Retinal pigment epithelial cell (primary cell): ENCODE measurements at regions not wholly inside any gene's neighbourhood (a gene's known extent, or its start where the extent isn't known, plus 50 kb on each side); places are given as distances from the start of the nearest gene placed in this dataset.

Experiments used
- DNase-seq: peaks from one replicate; pipeline ENCODE4 v3.0.0-alpha.2; 2010; ENCODE audit warnings: low read depth
- H3K4me3 ChIP-seq: 2 replicates; pipeline ENCODE4 v1.5.1; 2011; ENCODE audit warnings: mild to moderate bottlenecking, low read length, control low read depth, moderate library complexity
- TF ChIP-seq, protein P1 (sequence below): conservative IDR thresholded peaks from 2 replicates; pipeline ENCODE4 v1.5.1; 2011; ENCODE audit warnings: low read depth, low read length, control low read depth, inconsistent platforms

DNA sequence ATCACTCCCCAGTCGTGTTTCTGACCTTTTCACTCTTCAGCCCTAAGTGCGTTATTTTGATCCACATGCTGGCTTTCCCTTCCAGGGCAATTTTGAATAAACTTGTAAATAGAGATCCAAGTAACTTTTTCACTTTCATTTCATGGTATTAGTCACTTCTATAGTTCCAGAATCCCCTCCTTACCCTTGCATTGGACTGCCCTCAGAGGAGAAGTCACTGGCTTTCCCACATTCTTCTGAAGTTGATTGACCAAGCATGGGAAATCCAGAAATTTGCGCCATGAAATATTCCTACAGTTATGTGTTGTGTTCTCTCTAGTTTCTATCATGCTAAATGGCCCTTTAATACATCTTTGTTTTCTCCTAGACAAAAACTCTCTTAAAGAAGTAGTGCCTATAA lies 177.3 kb upstream of the GORAB start:
- DNase-seq: no peak
- TF ChIP-seq, protein P1, sequence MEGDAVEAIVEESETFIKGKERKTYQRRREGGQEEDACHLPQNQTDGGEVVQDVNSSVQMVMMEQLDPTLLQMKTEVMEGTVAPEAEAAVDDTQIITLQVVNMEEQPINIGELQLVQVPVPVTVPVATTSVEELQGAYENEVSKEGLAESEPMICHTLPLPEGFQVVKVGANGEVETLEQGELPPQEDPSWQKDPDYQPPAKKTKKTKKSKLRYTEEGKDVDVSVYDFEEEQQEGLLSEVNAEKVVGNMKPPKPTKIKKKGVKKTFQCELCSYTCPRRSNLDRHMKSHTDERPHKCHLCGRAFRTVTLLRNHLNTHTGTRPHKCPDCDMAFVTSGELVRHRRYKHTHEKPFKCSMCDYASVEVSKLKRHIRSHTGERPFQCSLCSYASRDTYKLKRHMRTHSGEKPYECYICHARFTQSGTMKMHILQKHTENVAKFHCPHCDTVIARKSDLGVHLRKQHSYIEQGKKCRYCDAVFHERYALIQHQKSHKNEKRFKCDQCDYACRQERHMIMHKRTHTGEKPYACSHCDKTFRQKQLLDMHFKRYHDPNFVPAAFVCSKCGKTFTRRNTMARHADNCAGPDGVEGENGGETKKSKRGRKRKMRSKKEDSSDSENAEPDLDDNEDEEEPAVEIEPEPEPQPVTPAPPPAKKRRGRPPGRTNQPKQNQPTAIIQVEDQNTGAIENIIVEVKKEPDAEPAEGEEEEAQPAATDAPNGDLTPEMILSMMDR: no peak
- no peak overlapping the region for H3K4me3 ChIP-seq

DNA sequence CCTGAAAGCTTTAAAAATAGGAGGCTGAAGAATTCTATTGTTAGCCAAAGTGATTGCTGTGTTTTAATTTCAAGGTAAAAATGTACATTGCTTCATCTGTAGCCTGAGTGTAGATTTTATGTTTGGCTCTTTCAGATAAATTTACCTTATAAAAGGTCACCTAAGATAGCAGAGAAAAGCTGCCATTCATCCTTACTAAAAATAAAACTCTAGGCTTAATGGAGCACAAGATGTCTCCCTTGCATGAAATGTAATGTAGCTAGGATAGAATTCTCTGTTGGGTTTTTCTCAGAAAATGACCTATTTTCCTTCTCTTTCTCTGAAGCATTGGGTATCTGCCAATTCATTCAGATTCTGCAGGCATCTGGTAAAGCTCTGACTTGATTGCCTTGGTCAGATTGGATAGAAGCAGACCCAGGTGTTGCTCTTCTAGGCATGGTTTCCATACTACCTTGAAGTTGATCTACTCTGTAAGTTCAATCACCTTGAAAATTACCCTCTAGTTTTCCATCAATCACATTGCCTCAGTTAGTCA lies 176.6 kb upstream of the GORAB start:
- no peak overlapping the region for H3K4me3 ChIP-seq
- TF ChIP-seq, protein P1: no peak
- DNase-seq: no peak

DNA sequence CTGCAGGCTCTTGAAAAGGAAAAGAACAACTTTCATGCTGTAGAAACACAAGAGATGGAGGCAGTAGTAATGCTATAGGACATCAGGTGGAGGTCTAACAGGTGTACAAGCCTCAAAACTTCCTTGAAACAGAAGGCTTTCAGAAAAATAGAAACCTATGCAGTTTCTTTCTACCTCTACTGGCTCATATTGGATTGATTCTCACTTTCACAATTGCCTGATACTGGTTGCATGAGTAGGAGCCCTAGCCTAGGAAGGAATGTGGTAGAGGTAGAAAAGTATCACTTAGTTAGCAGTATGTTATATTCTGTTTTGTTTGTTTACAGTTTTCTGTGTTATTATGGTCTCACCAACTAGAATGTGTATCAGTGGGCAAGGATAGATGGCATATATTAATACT lies 175.4 kb upstream of the GORAB start:
- no peak for DNase-seq
- TF ChIP-seq, protein P1: no peak
- H3K4me3 ChIP-seq: no peak overlapping the region

DNA sequence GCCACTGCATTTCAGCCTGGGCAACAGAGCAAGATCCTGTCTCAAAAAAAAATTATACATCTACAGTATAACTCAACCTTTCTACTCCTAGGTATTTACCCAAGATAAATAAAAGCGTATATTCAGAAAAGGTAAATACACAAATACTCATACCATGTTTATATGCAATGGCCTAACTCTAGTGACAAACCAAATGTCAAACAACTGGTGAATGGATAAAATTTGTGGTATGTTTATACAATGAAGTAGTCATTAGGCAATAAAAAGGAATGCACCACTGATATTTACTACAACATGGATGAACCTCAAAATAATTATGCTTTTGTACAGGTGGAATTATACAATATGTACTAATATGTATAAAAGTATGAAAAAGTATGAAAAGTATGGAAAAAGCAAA lies 174.2 kb upstream of the GORAB start:
- no peak overlapping the region for H3K4me3 ChIP-seq
- no peak for DNase-seq
- TF ChIP-seq, protein P1: no peak

DNA sequence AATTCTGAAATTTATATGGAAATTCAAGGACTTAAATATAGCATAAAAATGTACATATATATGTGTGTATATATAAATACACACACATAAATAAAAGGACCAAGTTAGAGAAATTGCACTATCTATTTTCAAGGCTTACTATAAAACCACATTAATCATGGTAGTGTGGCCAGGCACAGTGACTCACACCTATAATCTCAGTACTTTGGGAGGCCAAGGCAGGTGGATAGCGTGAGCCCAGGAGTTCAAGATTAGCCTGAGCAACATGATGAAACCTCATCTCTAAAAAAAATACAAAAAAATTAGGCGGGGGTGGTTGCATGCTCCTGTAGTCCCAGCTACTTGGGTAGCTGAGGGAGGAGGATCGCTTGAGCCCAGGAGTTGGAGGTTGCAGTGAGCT lies 171.4 kb upstream of the GORAB start:
- TF ChIP-seq, protein P1: no peak
- H3K4me3 ChIP-seq: no peak overlapping the region
- no peak for DNase-seq

DNA sequence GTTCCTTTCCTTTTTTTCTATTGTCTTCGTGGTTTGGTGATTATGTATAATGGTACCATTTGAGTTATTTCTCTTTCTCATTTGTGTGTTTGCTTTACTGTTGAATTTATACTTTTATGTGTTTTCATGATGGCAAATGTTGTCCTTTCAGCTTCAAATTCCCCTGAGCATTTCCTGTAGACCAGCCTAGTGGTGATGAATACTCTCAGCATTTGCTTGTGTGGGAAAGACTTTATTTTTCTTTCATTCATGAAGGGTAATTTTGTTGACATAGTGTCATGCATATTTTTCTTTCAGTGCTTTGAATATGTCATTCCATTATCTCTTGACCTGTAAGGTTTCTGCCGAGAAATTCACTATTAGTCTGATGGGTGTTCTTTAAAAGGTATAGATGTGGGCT lies 166.6 kb upstream of the GORAB start:
- H3K4me3 ChIP-seq: no peak overlapping the region
- no peak for DNase-seq
- TF ChIP-seq, protein P1: no peak

DNA sequence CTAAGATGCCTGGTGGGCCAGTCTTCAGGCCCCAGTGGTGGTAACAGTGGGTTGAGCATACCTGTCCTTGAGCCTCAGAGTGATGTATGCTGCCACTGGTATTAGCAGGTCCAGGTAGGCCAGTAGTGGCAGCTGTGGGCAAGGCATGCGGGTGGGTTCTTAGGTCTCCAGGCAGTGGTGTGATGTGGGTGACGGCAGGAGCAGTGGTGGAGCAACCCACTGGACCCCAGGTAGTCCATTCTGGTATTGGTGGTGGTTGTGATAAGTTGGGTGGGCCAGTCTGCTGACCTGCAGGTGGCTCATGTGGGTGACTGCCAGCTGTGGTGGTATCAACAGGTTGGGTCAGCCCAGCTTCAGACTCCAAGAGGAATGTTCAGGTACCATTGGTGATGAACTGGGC lies 165.0 kb upstream of the GORAB start:
- no peak for DNase-seq
- TF ChIP-seq, protein P1: no peak
- no peak overlapping the region for H3K4me3 ChIP-seq
